Activated CD8-positive, alpha-beta memory T cell treated with anti-CD3 and anti-CD28 coated beads for 36 hours (primary cell): ENCODE measurements at regions not wholly inside any gene's neighbourhood (a gene's known extent, or its start where the extent isn't known, plus 50 kb on each side); places are given as distances from the start of the nearest gene placed in this dataset.

ENCODE experiments used
- CTCF ChIA-PET: fragments of 350-600 bp; sonication (Branson Sonifier 250); formaldehyde crosslinking; loops from one replicate; lab custom pipeline; 2021; ENCODE audit warnings: antibody characterized with exemption; lab: Charles Lee
- POLR2A ChIA-PET: fragments of 350-600 bp; sonication (Branson Sonifier 250); formaldehyde crosslinking; loops from one replicate; lab custom pipeline; 2021; ENCODE audit warnings: antibody characterized with exemption; lab: Charles Lee

DNA sequence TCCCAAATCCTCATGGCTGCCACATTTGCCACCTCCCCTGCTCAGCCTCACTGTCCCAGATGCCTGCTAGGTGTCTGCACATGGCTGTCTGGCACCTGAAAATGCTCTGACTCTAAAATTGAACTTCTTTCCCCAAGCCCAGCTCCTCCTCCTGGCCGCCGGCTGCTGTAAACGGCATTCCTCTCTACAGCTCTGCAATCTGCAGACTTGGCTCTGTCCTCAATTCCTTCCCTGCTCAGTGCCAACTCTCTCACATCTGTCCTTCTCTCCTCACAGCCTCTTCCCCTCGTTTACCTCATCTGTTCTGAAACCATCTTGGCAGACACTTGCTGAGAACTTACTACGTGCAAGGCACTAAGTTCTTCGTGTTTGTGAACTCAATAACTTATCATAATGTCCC, 169.4 kb upstream of the SYT13 start:
- POLR2A ChIA-PET, result no interaction called here
- CTCF ChIA-PET, result no interaction called here

DNA sequence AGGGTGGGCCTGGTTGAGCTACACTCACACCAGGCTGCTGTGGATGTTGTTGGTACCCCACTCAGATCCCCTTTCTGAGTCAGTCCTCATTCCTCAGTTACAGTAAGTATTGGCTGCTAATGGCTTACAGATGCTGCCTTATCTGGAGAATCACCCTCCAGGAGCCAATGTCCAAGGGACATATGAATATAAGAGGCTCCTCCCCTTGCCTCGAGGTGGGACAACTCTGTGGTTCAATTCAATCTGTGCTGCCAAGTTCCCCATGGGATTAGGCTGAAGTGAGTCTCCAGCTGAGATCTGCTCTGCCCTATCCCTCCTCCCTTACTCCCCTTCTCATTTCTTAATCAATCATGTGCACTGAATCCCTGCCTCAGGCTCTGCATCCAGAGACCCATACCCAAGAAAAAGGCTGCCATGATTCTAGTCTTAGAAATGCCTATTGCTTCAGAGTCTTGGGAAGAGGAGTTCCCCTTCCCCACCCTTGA, 168.8 kb upstream of the SYT13 start:
- ChIA-PET CTCF (no interaction called here), POLR2A (no interaction called here)

DNA sequence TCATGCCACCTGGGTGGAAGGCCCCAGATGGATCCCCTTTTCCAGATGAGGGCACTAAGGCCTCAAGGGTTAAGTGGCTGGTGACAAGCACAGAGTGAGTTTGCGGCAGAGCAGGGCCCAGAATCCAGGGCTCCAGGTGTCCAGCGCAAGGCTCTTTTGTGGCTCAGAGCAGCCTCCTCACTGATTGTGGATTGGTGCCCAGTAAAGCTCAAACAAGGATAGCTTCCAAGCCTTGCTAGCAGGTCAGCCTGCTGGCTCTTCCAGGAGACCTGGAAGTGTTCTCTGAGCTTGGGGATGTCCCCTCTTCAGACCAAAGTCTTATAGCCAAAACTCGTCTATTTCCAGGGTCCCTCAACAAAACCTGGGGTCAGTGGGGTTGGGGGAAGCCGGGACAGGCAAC, 167.6 kb upstream of the SYT13 start:
- POLR2A ChIA-PET, result no interaction called here
- CTCF ChIA-PET, result no interaction called here

DNA sequence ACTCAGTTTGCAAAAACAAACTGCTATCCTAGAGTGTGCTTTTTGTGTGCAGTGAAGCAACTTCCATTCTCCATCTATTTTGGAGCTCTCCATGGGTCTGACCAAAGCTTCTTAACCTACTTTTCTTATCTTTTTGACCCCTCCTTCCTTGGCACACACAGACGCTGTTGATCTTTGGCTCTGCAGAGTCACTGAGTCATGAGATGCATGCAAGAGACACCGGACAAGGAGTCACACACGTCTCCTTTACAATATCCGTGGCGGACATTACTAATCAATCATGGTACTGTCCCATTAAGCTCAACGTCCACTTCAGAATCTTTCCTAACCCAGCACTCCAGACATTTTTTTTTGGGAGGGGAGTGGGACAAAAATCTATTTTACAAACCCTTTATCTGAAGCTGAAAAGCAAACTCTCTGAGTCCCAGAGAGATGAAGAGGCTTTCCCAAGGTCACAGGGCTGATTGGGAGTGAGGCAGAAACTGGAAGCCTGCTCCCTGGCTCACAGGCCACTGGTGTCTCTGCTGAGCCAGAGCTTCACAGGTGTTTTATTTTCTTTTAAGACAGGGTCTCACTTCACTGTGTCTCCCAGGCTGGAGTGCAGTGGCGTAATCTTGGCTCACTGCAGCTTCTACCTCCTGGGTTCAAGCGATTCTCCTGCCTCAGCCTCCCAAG, 165.8 kb upstream of the SYT13 start:
- ChIA-PET POLR2A (no interaction called here), CTCF (no interaction called here)

DNA sequence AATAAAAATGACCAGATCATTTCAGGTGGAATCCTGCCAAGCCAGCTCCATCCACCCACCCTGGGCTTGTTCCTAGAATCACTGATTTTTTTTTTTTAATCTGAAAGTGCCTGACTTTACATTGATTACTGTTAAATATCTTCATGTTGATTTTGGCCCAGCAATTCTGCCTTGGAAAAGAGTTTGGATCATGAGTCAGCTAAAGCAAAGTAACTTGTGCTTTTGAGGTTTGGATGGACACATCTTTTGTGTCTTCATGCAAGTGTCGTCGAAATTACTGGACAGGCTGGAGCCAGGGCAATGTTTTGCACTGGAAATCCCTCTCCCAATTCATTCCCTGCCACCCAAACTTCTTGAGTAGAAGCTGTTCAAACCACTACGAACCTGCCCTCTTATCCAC, 164.0 kb upstream of the SYT13 start:
- ChIA-PET CTCF (no interaction called here), POLR2A (no interaction called here)

DNA sequence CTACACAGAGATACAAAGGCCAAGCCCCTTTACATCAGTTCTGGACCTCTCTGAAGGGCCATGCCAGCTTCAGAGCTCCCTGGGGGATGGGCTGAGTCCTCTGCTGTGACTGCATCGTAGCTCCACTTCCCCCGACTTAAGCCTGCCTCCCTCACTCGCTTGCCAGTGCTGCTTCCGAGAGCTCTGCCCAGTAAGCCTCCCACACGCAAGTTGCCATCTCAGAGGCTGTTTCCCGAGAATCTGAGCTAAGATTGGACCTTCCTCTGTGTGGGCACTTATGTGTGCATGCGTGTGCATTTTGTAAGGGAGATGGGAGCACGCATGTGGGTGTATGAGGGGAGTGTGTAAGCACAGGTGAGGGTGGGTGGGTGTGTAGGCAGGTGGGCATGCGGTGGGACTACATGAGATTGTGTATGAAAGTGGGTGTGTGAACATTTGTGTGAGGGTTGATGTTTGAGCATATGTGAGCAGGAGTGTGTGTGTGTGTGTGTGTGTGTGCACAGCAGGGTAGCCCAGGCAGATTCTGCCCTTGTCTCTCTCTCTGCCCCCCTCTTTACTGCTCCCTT, 163.0 kb upstream of the SYT13 start:
- POLR2A ChIA-PET, result no interaction called here

DNA sequence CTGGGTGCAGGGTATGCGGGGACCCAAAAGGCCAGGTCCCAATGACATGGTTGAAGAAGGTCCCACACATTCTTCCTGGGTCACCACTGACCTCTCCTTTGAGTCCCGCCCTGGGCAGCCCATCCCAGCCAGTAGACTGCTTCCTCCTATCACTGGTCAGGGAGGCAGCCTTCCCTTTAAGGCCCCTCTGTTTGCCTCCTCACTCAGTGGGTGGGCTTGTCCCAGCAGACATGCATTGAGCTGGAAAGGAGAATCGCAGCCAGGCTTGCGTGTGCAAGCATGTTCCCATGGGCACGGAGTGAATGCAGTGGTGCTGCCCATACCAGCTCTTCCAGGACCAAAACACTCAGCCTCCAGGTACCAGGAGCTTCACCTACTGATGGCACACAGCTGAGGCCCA, 162.4 kb upstream of the SYT13 start:
- ChIA-PET CTCF (no interaction called here), POLR2A (no interaction called here)

More for the DNA sequence above, 163.0 kb upstream of the SYT13 start:
- CTCF ChIA-PET, result no interaction called here

DNA sequence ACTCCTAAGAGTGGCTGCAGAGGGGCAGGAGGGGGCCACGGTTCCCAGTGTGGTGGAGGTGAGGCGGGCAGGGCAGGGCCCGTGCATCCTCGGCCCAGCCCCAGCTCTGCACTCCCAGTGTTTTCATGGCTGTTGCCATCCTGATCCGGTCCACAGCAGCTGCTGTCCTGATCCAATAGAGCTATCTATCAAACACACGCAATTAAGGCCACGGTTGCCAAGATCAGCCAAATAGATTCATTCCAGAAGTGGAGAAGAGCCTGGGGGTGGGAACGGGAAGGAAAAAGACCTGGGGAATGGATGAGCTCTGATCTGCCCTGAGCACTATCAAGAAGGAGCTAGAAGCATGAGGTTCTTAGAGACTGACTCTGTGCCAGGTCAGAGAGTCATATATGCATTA, 160.9 kb upstream of the SYT13 start:
- POLR2A ChIA-PET, result no interaction called here
- CTCF ChIA-PET, result no interaction called here

DNA sequence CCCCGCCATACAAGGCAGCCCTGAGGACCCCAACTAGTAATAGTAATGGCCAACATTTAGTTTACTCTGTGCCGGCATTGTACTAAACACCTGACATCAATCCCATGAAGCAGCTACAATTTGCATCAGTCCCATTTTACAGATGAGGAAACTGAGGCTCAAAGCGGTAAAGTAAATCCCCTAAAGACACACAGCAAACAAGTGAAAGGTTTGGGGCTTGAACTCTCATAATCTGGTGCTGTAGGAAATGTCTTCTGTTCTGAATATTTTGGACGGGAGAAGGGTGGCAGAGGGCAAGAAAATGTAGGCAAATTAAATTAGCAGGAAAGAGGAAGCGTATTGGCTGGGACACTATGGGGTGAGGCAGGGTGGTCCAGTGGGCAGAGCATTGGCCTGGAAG, 160.3 kb upstream of the SYT13 start:
- ChIA-PET POLR2A (no interaction called here), CTCF (no interaction called here)

DNA sequence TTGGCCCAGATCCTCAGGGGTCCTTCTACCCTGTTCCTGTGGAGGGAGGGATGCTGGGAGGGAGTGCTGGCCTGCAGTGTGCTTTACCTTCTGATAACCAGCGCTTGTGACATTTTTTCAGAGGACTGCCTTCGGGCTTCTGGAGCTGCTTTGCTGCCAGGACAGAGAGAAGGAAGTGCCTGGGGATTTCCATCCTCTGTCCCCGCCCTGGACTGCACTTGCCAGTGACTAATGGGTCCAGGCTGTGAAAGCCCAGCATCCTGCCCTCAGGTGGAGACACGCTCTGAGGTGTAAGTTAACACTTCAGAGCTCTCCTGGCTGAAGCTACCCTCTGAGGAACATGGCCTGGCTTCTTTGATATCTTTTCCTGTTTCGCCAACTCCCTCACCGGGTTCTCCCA, 158.7 kb upstream of the SYT13 start:
- ChIA-PET CTCF (no interaction called here), POLR2A (no interaction called here)

DNA sequence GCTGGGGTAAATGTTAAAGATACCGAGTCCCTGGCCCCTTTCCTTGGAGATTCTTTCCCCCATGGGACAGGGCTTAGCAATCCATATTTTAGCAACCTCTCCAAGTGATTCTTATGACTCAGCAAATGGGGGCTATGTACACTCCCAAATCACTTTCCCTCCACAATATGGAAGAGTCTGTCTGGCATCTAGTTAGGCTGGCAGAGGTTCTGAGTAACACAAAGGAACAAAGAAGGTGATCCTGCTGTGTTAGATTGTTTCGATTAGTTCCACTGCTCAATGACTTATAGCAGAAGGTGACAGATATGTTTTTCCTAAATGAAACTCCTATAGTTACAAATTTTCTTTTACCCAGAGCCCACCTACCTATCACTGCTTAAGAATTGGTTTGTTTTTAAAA, 154.0 kb upstream of the SYT13 start:
- POLR2A ChIA-PET, result no interaction called here
- CTCF ChIA-PET, result no interaction called here

DNA sequence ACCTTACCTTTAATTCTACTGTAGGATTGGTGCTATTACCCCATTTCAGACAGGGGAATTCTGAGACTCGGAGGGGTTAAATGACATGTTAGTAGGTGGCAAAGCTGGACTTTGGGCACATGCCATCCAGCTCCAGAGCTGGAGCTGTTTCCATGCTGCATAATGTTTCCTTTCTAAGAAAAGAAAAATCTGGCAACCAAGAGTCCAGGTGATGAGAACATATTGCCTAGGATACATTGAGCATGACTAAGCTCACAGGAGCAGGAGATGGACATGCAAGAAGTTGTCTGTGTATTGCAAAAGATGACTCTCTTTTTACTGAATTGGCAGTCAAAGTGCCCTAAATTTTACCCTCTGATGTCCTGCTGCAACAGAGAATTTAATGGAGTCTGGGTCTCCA, 150.8 kb upstream of the SYT13 start:
- ChIA-PET CTCF (no interaction called here), POLR2A (no interaction called here)

DNA sequence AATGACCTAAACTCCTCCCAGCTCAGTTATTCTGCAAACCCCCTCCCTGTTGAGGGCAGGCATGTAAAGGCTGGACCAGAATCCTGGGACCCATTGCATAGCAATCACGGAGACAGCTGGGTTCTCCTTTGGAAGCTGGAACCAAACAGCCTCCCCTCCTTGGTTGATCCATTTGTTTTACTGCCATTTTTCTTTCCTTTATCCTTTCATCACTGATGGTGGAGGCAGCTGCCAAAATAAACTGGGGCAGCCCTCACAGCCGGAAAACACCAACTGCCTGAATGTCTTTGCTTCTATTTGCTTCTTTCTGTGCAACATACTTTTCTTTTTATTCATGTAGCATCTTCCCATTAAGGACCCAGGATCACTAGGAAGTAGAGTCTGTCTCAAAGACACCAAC, 150.0 kb upstream of the SYT13 start:
- ChIA-PET CTCF (no interaction called here), POLR2A (no interaction called here)

DNA sequence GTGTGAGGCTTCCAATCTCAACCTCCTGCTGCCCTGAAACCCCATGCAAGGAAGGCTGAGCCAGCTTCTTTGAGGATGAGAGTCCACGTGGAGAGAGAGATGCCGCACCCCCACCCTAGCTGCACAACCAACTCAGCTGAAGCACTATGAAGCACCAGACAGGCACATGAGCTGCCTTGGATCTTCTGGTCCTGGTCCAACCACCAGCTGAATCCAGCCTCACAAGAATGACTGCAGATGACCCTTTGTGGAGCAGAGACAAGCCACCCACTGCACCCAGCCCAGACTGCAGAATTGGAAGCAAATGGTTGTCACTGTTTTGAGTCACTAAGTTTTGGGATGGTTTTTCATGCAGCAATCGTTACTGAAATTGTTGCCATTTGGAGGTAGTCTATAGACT, 149.6 kb upstream of the SYT13 start:
- CTCF ChIA-PET, result no interaction called here
- POLR2A ChIA-PET, result no interaction called here

DNA sequence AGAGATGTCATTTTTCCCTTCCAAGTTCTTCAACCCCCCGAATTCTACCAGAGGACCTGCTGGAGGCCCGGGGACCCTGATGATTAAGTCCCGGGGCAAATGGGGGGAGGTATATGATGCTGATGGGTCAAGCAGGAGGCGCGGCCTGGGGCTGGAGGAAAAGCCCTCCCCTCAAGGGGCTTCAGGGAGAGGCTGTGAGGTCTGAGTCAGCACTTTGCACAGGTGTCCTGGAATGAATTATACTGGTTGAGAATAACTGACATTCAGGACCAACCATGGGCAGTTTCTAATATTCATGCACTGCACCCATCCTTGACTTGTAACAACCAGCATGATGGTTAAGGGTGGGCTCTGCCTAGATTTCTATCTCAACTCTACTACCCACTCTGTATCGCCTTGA, 146.8 kb upstream of the SYT13 start:
- CTCF ChIA-PET, result no interaction called here
- POLR2A ChIA-PET, result no interaction called here

DNA sequence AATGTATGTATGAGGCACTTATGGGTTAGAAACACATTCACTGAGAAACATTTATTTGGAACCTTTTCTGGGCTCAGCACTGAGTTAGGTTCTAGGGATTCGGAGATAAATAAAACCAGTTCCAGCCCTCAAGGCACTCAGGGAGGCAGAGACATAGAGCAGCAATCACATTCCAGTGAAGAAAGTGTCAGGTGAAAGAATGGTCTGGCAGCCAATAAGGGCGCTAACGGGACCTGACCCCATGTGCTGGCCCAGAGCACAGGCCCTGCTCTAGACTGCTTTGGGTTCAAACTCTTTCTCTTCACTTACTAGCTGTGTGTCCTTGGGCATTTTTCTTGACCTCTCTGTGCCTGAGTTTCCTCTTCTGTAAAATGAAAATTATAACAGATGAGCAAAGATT, 146.0 kb upstream of the SYT13 start:
- POLR2A ChIA-PET, result no interaction called here
- CTCF ChIA-PET, result no interaction called here

DNA sequence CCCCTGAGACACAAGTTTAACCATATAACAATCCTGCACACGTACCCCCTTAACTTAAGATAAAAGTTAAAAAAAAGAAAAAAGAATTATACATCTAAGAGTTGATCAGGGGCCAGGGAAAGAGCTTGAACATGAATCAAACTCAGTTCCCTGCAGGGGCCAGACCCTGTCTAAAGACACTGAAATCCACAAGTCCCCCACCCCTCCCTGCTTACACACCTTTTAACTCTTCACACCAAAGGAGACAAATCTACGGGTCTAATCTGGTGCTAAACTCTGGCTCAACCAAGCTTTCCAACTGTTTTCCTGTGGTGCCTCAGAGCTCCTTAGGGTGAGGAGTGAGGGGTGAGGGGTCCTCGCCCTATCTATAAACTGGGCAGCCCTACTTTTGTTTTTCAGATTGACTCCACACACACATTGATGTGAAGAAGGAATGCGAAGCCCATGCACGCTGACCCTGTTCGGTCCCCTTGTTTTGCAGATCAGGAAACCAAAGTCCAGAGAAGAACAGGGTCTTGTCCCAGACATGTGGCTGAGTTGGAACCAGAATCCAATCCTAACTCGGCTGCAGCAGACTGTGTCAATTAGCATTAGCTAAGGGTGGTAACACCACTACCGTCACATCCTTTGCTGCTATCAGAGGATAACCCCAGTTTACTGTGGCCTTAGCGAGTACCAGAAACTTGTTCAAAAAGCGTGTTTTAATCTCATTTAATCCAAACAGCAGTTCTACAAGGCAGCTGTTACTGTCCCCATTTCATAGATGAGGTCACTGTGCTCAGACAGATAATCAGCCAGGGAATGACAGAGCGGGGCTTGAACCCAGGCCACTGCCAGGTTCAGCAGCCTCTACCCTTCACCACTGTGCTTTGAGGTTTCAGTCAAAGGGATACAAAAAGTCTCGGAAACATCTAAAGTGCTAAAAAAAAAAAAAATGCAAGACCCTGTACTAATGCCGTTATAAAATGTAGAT, 145.2 kb upstream of the SYT13 start:
- POLR2A ChIA-PET, result no interaction called here
- CTCF ChIA-PET, result no interaction called here

DNA sequence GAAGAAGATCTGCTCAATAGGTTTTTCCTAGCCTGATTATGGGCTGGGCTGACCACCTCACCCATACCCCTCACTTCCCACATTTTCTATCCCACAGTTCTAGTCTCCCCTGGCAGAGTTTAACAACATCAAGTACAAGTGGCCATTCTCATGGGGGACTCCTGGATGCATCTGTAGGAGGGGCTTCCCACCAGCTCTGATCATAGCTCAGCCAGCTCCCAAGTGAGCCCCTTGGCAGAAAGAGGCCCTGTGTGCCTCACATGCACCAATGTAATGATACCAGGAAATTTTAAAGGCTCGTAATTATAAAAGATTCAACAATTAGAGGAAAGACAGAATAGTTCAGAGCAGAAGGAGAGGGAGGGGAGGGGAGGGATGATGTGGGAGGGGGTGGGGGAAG, 144.2 kb upstream of the SYT13 start:
- ChIA-PET POLR2A (no interaction called here), CTCF (no interaction called here)

DNA sequence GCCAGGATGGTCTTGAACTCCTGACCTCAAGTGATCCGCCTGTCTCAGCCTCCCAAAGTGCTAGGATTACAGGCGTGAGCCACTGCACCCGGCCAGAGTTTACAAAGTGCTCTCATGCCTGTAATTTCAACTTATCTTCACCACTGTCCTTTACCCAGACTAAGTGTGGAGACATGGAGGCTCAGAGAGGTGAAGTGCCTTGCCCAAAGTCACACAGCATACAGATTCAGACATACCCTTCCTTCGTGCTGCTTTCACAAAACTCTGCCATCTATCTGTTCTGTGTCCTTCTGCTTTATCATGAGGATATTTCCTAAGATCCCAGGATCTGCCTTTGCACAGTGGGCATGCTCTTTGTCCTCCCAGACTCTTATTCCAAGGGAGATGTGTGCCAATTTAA, 143.6 kb upstream of the SYT13 start:
- ChIA-PET POLR2A (no interaction called here), CTCF (no interaction called here)

DNA sequence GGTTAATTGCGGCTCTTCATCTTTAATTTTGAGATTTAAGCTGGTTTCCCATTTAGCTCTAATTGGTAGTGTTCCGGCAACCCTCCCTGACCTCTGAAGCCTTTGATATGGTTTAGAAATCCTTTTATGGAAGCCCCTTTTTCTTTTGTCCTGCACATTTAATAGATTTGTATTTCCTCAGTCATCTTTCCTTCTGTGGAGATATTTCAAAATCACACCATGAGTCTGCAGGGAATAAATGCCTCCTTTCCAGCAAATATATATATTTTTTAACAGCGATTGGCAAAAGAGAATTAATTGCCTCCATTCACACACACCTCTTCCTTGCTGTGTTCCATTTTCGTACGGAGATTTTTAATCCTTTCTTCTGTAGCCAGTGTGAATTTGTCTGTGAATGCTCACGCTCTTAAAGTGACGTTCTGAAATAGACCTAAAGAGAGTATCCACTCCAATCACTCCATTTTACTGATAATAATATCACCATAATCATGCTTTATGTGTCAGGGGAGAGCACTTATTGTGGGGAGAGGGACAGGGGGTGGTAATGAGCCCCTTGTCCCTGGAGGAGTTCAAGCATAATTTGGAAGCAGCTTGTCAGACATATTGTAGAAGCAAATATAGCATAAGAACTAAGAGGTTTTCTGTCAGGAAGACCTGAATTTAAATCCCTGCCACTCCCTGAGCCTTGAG, 142.5 kb upstream of the SYT13 start:
- POLR2A ChIA-PET, result no interaction called here
- CTCF ChIA-PET, result no interaction called here
